IPS DF 19.7 (cell line): ENCODE measurements at regions not wholly inside any gene's neighbourhood (a gene's known extent, or its start where the extent isn't known, plus 50 kb on each side); places are given as distances from the start of the nearest gene placed in this dataset.

Experiments
- DNase-seq: peaks from one replicate; pipeline ENCODE4 v3.0.0-alpha.2; 2013; ENCODE audit warnings: low read depth, low spot score

- DNase-seq: no peak
These were observed 115.4 kb downstream of the AXIN2 start for GRCh38 chr17:65446043-65446442.

GRCh38 chr17:65444049-65444448 is 117.4 kb downstream of the AXIN2 start:
- no peak for DNase-seq

- no peak for DNase-seq
These were observed 118.8 kb downstream of the AXIN2 start for GRCh38 chr17:65442691-65443090.

GRCh38 chr17:65442250-65442649 is 119.2 kb downstream of the AXIN2 start:
- DNase-seq: no peak

GRCh38 chr17:65441053-65441605 is 120.3 kb downstream of the AXIN2 start:
- DNase-seq: no peak

GRCh38 chr17:65438708-65439294 is 122.6 kb downstream of the AXIN2 start:
- DNase-seq: no peak

- no peak for DNase-seq
These were observed 123.3 kb downstream of the AXIN2 start for GRCh38 chr17:65438173-65438572.

GRCh38 chr17:65436871-65437270 is 124.6 kb downstream of the AXIN2 start:
- no peak for DNase-seq

- DNase-seq: no peak
These were observed 126.6 kb downstream of the AXIN2 start for GRCh38 chr17:65434878-65435277.

- no peak for DNase-seq
These were observed 127.2 kb downstream of the AXIN2 start for GRCh38 chr17:65434251-65434650.

- no peak for DNase-seq
These were observed 127.9 kb downstream of the AXIN2 start for GRCh38 chr17:65433592-65433991.

- DNase-seq: no peak
These were observed 128.3 kb downstream of the AXIN2 start for GRCh38 chr17:65433157-65433556.

- DNase-seq: no peak
These were observed 130.3 kb downstream of the AXIN2 start for GRCh38 chr17:65431116-65431515.

- no peak for DNase-seq
These were observed 131.1 kb downstream of the AXIN2 start for GRCh38 chr17:65430209-65430833.

GRCh38 chr17:65423346-65424140 is 137.9 kb downstream of the AXIN2 start:
- no peak for DNase-seq

- DNase-seq: no peak
These were observed 142.8 kb downstream of the AXIN2 start for GRCh38 chr17:65418622-65419021.

GRCh38 chr17:65417406-65418221 is 143.8 kb downstream of the AXIN2 start:
- DNase-seq: no peak

- no peak for DNase-seq
These were observed 145.5 kb downstream of the AXIN2 start for GRCh38 chr17:65415991-65416390.

GRCh38 chr17:65413390-65413789 is 148.1 kb downstream of the AXIN2 start:
- no peak for DNase-seq

- DNase-seq: no peak
These were observed 152.1 kb downstream of the AXIN2 start for GRCh38 chr17:65409381-65409780.

GRCh38 chr17:65408050-65408449 is 153.4 kb downstream of the AXIN2 start:
- no peak for DNase-seq

- DNase-seq: no peak
These were observed 154.4 kb downstream of the AXIN2 start for GRCh38 chr17:65407017-65407416.
